ENCODE measurements at regions not wholly inside any gene's neighbourhood (a gene's known extent, or its start where the extent isn't known, plus 50 kb on each side); places are given as distances from the start of the nearest gene placed in this dataset.

GRCh38 chr5:123696921-123697341 is 185.0 kb downstream of the CSNK1G3 start:
- no peak for DNase-seq

GRCh38 chr5:123690821-123691220 is 178.8 kb downstream of the CSNK1G3 start:
- no peak for TF ChIP-seq POLR2A (IDR thresholded peaks at IDR 0.05)
- TF ChIP-seq POLR2AphosphoS5 (IDR thresholded peaks at IDR 0.05): no peak
- no peak for TF ChIP-seq CTCF (IDR thresholded peaks at IDR 0.05)
- no peak for TF ChIP-seq EP300 (IDR thresholded peaks at IDR 0.05)
- Histone ChIP-seq H3K4me3 (no peak overlapping the region), H3K4me1 (no peaks in the 10 kb centered on the region), H3K9me3 (peaks cover 0 to 3% (median 0%) of the 10 kb centered on the region in 4 donors), H3K27me3 (no peaks in the 10 kb centered on the region), H3K27ac (no peak overlapping the region), H3K36me3 (no peaks in the 10 kb centered on the region)
- ATAC-seq (ENCODE audit: low FRiP score in 2 of 2) (no peak), DNase-seq (no peak)

More at GRCh38 chr5:123696921-123697341, 185.0 kb downstream of the CSNK1G3 start:
- no peaks in the 10 kb centered on the region for H3K36me3 ChIP-seq
- peaks cover 0 to 4% (median 0%) of the 10 kb centered on the region in 4 donors for H3K4me1 ChIP-seq
- ATAC-seq (ENCODE audit: low FRiP score in 2 of 2): peak; percentile 37 to 63
- TF ChIP-seq POLR2AphosphoS5 (IDR thresholded peaks at IDR 0.05) (no peak), EP300 (IDR thresholded peaks at IDR 0.05) (no peak), POLR2A (IDR thresholded peaks at IDR 0.05) (no peak), CTCF (IDR thresholded peaks at IDR 0.05) (no peak)
- peak overlapping the region in 1 of 4 donors; percentile 22 for H3K27ac ChIP-seq
- H3K27me3 ChIP-seq: no peaks in the 10 kb centered on the region
- no peak overlapping the region for H3K4me3 ChIP-seq
- WGBS, 2 donors: 58 to 71% methylated on average over 4 of the region's 4 CpGs
- no peaks in the 10 kb centered on the region for H3K9me3 ChIP-seq

GRCh38 chr5:123681061-123681460 is 169.1 kb downstream of the CSNK1G3 start:
- DNase-seq (no peak), ATAC-seq (ENCODE audit: low FRiP score in 2 of 2) (no peak)
- Histone ChIP-seq H3K4me3 (no peak overlapping the region), H3K9me3 (peaks cover 0 to 16% (median 6%) of the 10 kb centered on the region in 4 donors), H3K36me3 (no peaks in the 10 kb centered on the region), H3K27ac (no peak overlapping the region), H3K4me1 (no peaks in the 10 kb centered on the region), H3K27me3 (no peaks in the 10 kb centered on the region)
- TF ChIP-seq POLR2AphosphoS5 (IDR thresholded peaks at IDR 0.05) (no peak), POLR2A (IDR thresholded peaks at IDR 0.05) (no peak), EP300 (IDR thresholded peaks at IDR 0.05) (no peak), CTCF (IDR thresholded peaks at IDR 0.05) (no peak)

- WGBS, 2 donors: 63 to 66% methylated on average over 2 of the region's 2 CpGs
- no peak for ATAC-seq (ENCODE audit: low FRiP score in 2 of 2)
- H3K27me3 ChIP-seq: no peaks in the 10 kb centered on the region
- peaks cover 0 to 13% (median 6%) of the 10 kb centered on the region in 4 donors for H3K4me1 ChIP-seq
- H3K36me3 ChIP-seq: no peaks in the 10 kb centered on the region
- TF ChIP-seq POLR2AphosphoS5 (IDR thresholded peaks at IDR 0.05): no peak
- TF ChIP-seq POLR2A (IDR thresholded peaks at IDR 0.05): no peak
- TF ChIP-seq EP300 (IDR thresholded peaks at IDR 0.05): no peak
- TF ChIP-seq CTCF (IDR thresholded peaks at IDR 0.05): no peak
- no peak for DNase-seq
- no peak overlapping the region for H3K27ac ChIP-seq
- no peak overlapping the region for H3K4me3 ChIP-seq
- no peaks in the 10 kb centered on the region for H3K9me3 ChIP-seq
Observed at GRCh38 chr5:123673107-123673506, 161.1 kb downstream of the CSNK1G3 start.

- TF ChIP-seq CTCF (IDR thresholded peaks at IDR 0.05): no peak
- TF ChIP-seq EP300 (IDR thresholded peaks at IDR 0.05): no peak
- no peak for TF ChIP-seq POLR2AphosphoS5 (IDR thresholded peaks at IDR 0.05)
- no peak for TF ChIP-seq POLR2A (IDR thresholded peaks at IDR 0.05)
- 76 to 78% methylated on average over 5 of the region's 5 CpGs for WGBS, 2 donors
- Histone ChIP-seq H3K27me3 (no peaks in the 10 kb centered on the region), H3K4me3 (no peak overlapping the region), H3K36me3 (no peaks in the 10 kb centered on the region), H3K9me3 (no peaks in the 10 kb centered on the region), H3K27ac (no peak overlapping the region), H3K4me1 (peaks cover 0 to 13% (median 6%) of the 10 kb centered on the region in 4 donors)
- DNase-seq (no peak), ATAC-seq (ENCODE audit: low FRiP score in 2 of 2) (no peak)
Observed at GRCh38 chr5:123671711-123672456, 159.9 kb downstream of the CSNK1G3 start.
